ENCODE measurements at regions not wholly inside any gene's neighbourhood (a gene's known extent, or its start where the extent isn't known, plus 50 kb on each side); places are given as distances from the start of the nearest gene placed in this dataset.

GRCh38 chr6:76330031-76330430 lies 257.6 kb upstream of the IMPG1 start:
- TF ChIP-seq CTCF (IDR thresholded peaks at IDR 0.05 in 4 of 5, conservative IDR thresholded peaks at IDR 0.05 in 1 of 5) = no peak
- TF ChIP-seq POLR2A (IDR thresholded peaks at IDR 0.05) = no peak

Measured in gastrocnemius medialis (tissue), 4 donors.